NCI-H2081 treated with DMSO at 0.1 percent for 48 hours (cell line): ENCODE measurements at regions not wholly inside any gene's neighbourhood (a gene's known extent, or its start where the extent isn't known, plus 50 kb on each side); places are given as distances from the start of the nearest gene placed in this dataset.

ENCODE experiments used
- DNase-seq: peaks from one replicate; lab custom pipeline; 2025; lab: John Stamatoyannopoulos, UW

GRCh38 chr12:92496790-92497189 is 206.0 kb upstream of the PLEKHG7 start:
- no peak for DNase-seq

- DNase-seq, result no peak
These were observed 207.7 kb upstream of the PLEKHG7 start for GRCh38 chr12:92495108-92495507.

GRCh38 chr12:92493816-92494215 is 209.0 kb upstream of the PLEKHG7 start:
- DNase-seq, result no peak

- no peak for DNase-seq
These were observed 209.8 kb upstream of the PLEKHG7 start for GRCh38 chr12:92492995-92493394.

GRCh38 chr12:92492291-92492690 is 210.5 kb upstream of the PLEKHG7 start:
- DNase-seq, result no peak

- DNase-seq, result no peak
These were observed 213.0 kb upstream of the PLEKHG7 start for GRCh38 chr12:92489781-92490180.

- no peak for DNase-seq
These were observed 214.1 kb upstream of the PLEKHG7 start for GRCh38 chr12:92488735-92489134.

- no peak for DNase-seq
These were observed 215.7 kb upstream of the PLEKHG7 start for GRCh38 chr12:92487138-92487485.

- no peak for DNase-seq
These were observed 216.2 kb upstream of the PLEKHG7 start for GRCh38 chr12:92486443-92487137.

- DNase-seq, result no peak
These were observed 217.1 kb upstream of the PLEKHG7 start for GRCh38 chr12:92485351-92486348.

GRCh38 chr12:92482599-92482998 is 220.2 kb upstream of the PLEKHG7 start:
- DNase-seq, result no peak

GRCh38 chr12:92481066-92481465 is 221.7 kb upstream of the PLEKHG7 start:
- DNase-seq, result no peak

- DNase-seq, result no peak
These were observed 224.1 kb upstream of the PLEKHG7 start for GRCh38 chr12:92478692-92479091.

- no peak for DNase-seq
These were observed 225.9 kb upstream of the PLEKHG7 start for GRCh38 chr12:92476844-92477243.

- DNase-seq, result no peak
These were observed 229.2 kb upstream of the PLEKHG7 start for GRCh38 chr12:92473564-92473963.

GRCh38 chr12:92472201-92472600 is 230.6 kb upstream of the PLEKHG7 start:
- DNase-seq, result no peak

GRCh38 chr12:92471551-92471950 is 231.2 kb upstream of the PLEKHG7 start:
- no peak for DNase-seq

- DNase-seq, result no peak
These were observed 232.2 kb upstream of the PLEKHG7 start for GRCh38 chr12:92470608-92471021.

GRCh38 chr12:92469837-92470236 is 233.0 kb upstream of the PLEKHG7 start:
- DNase-seq, result no peak

GRCh38 chr12:92468358-92469020 is 234.3 kb upstream of the PLEKHG7 start:
- no peak for DNase-seq

- no peak for DNase-seq
These were observed 234.9 kb upstream of the PLEKHG7 start for GRCh38 chr12:92467886-92468285.
